HUES6 (cell line): ENCODE measurements at regions not wholly inside any gene's neighbourhood (a gene's known extent, or its start where the extent isn't known, plus 50 kb on each side); places are given as distances from the start of the nearest gene placed in this dataset.

ENCODE experiments used
- H3K27ac ChIP-seq: 2 replicates; pipeline ENCODE4 v1.7.0; 2013; ENCODE audit warnings: low read depth, mild to moderate bottlenecking, low read length, inconsistent platforms
- H3K27me3 ChIP-seq: 2 replicates; pipeline ENCODE4 v1.6.1; 2013; ENCODE audit warnings: low read length; ENCODE audit not compliant: control insufficient read depth, insufficient read depth
- H3K36me3 ChIP-seq: 2 replicates; pipeline ENCODE4 v1.6.1; 2013; ENCODE audit warnings: low read length; ENCODE audit not compliant: control insufficient read depth, insufficient read depth
- H3K4me1 ChIP-seq: 2 replicates; pipeline ENCODE4 v1.6.1; 2013; ENCODE audit warnings: low read length; ENCODE audit not compliant: control insufficient read depth, insufficient read depth
- H3K4me3 ChIP-seq: 2 replicates; pipeline ENCODE4 v1.5.1; 2013; ENCODE audit warnings: low read depth, low read length
- H3K9ac ChIP-seq: one replicate; pipeline ENCODE4 v1.6.1; 2013; ENCODE audit warnings: mild to moderate bottlenecking, low read length
- H3K9me3 ChIP-seq: 2 replicates; pipeline ENCODE4 v1.6.1; 2013; ENCODE audit warnings: low read depth, low read length; ENCODE audit not compliant: control insufficient read depth, insufficient read depth

- Histone ChIP-seq H3K4me1 (no peaks in the 10 kb centered on the region), H3K9me3 (no peaks in the 10 kb centered on the region), H3K4me3 (no peak overlapping the region), H3K27ac (no peak overlapping the region), H3K36me3 (no peaks in the 10 kb centered on the region), H3K27me3 (peaks cover 20% of the 10 kb centered on the region; the same call in 1 of the 2 replicates), H3K9ac (no peak overlapping the region)
These were observed 194.9 kb upstream of the RPS6KA3 start for GRCh38 chrX:20461576-20461975.

- no peak overlapping the region for H3K27ac ChIP-seq
- H3K27me3 ChIP-seq: peaks cover 20% of the 10 kb centered on the region; the same call in 1 of the 2 replicates
- H3K36me3 ChIP-seq: no peaks in the 10 kb centered on the region
These were observed 194.3 kb upstream of the RPS6KA3 start for GRCh38 chrX:20461002-20461401.

GRCh38 chrX:20459410-20460350 is 193.0 kb upstream of the RPS6KA3 start:
- no peak overlapping the region for H3K4me3 ChIP-seq
- H3K27ac ChIP-seq: no peak overlapping the region
- H3K9ac ChIP-seq: no peak overlapping the region
- no peaks in the 10 kb centered on the region for H3K9me3 ChIP-seq
- H3K27me3 ChIP-seq: peaks cover 18% of the 10 kb centered on the region; the same call in 1 of the 2 replicates
- no peaks in the 10 kb centered on the region for H3K4me1 ChIP-seq
- no peaks in the 10 kb centered on the region for H3K36me3 ChIP-seq

More at GRCh38 chrX:20461002-20461401, 194.3 kb upstream of the RPS6KA3 start:
- no peaks in the 10 kb centered on the region for H3K4me1 ChIP-seq
- H3K4me3 ChIP-seq: no peak overlapping the region
- no peaks in the 10 kb centered on the region for H3K9me3 ChIP-seq
- H3K9ac ChIP-seq: no peak overlapping the region

DNA sequence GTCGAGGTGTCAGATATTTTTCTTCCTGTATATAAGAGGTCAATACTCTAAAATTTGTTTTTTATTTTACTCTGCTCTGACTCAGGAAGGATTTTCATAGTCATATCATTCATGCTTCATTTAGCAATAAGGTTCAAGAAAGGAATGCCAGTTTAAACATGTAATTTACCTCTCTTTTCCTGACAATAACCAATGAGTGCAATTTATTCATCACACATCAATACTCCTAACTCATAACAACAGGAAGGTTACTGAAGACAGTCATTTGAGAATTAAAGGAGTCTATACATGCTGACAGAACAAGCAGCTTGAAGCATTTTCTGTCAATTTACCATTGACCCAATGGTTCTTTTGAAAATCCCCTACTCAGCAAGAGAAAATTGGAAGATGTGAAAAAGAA is 190.3 kb upstream of the RPS6KA3 start:
- Histone ChIP-seq H3K9ac (no peak overlapping the region), H3K9me3 (no peaks in the 10 kb centered on the region)

DNA sequence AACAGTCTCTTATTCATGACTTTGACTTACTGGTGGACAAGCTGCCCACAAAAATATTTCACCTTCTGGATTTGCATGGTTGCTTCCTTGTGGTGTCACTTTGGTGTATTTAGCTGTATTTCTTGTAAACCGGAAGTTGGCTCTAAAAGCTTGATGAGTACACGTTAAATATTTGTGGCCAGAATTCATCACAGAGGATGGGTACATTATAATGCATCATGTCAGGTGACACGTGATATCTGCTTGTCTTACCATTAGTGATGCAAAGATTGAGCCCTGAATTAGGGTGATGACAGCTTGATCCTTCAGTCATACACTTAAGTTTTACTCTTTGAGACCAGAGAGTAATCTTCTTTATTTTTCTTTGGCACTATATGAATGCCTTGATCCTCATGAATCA is 188.3 kb upstream of the RPS6KA3 start:
- Histone ChIP-seq H3K27ac (no peak overlapping the region), H3K4me1 (no peaks in the 10 kb centered on the region; the same call in 1 of the 2 replicates), H3K9ac (no peak overlapping the region), H3K27me3 (peaks cover 9% of the 10 kb centered on the region; the same call in 1 of the 2 replicates), H3K4me3 (no peak overlapping the region), H3K36me3 (no peaks in the 10 kb centered on the region), H3K9me3 (no peaks in the 10 kb centered on the region)

More for the DNA sequence above, 190.3 kb upstream of the RPS6KA3 start:
- Histone ChIP-seq H3K27me3 (peaks cover 9% of the 10 kb centered on the region; the same call in 1 of the 2 replicates), H3K4me3 (no peak overlapping the region), H3K27ac (no peak overlapping the region), H3K4me1 (no peaks in the 10 kb centered on the region; the same call in 1 of the 2 replicates), H3K36me3 (no peaks in the 10 kb centered on the region)

DNA sequence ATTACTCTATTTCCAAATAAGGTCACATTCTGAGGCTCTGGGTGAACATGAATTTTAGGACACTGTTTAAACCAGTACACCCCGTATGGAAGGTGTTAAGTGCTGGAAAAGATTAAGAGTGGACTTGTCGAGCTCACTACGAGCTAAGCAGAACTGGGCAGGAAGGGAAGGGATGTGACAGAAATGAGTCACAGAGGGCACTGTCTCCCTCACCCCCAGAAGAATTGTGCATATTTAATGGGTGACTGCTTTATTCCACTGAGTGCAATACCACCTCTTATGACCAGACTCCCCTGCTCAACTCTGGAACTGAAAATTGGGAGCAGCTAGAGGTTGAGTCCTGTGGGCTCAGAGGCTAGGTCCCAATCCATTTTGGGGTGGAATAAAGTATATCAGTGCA is 187.4 kb upstream of the RPS6KA3 start:
- Histone ChIP-seq H3K27me3 (peaks cover 12% of the 10 kb centered on the region; the same call in 1 of the 2 replicates), H3K4me1 (no peaks in the 10 kb centered on the region; the same call in 1 of the 2 replicates), H3K4me3 (no peak overlapping the region), H3K27ac (no peak overlapping the region), H3K9me3 (no peaks in the 10 kb centered on the region), H3K36me3 (no peaks in the 10 kb centered on the region), H3K9ac (no peak overlapping the region)

GRCh38 chrX:20452487-20452886 is 185.8 kb upstream of the RPS6KA3 start:
- no peak overlapping the region for H3K27ac ChIP-seq
- H3K9ac ChIP-seq: no peak overlapping the region
- H3K27me3 ChIP-seq: peaks cover 19% of the 10 kb centered on the region; the same call in 1 of the 2 replicates
- no peaks in the 10 kb centered on the region for H3K36me3 ChIP-seq
- no peaks in the 10 kb centered on the region for H3K9me3 ChIP-seq
- H3K4me1 ChIP-seq: no peaks in the 10 kb centered on the region; the same call in 1 of the 2 replicates
- no peak overlapping the region for H3K4me3 ChIP-seq

DNA sequence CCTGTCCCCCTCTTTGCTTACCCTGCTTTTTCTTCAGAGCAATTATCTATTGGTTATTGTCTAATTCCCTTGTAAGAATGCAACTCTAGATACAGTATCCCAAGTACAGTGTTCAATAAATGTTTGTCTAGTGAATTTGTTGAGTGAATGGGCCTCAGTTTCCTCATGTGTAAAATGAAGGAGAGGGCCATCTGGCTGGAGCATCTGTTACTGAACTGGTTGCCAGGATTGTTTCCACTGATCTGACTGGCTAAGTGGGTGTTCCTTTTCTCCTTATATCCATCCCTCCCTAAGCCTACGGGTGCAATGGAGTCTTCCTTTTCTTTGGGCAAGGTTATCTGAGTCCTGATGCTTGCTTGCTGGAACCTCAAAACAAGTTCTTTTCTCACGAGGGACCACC is 185.2 kb upstream of the RPS6KA3 start:
- Histone ChIP-seq H3K36me3 (no peaks in the 10 kb centered on the region), H3K27ac (no peak overlapping the region), H3K4me3 (no peak overlapping the region), H3K9me3 (no peaks in the 10 kb centered on the region), H3K27me3 (peaks cover 24% of the 10 kb centered on the region; the same call in 1 of the 2 replicates), H3K9ac (no peak overlapping the region), H3K4me1 (no peaks in the 10 kb centered on the region; the same call in 1 of the 2 replicates)

DNA sequence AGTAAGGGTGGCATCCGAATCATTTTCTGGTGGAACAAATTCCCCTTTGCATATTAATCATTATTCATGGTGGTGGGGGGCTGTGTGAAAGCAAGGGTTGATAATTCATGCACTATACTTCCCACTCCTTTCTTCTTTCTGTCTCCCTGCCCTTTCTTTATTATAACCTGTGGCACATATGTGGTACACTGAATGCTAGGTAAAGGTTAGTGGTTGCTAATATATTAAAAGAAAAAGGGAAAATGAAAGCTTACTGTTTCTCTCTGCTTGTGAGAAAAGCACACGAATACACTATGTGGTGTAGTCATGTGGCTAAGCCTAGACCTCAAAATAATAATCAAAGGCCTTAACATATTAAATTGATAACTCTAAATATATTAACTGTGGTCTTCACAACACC is 178.4 kb upstream of the RPS6KA3 start:
- H3K27me3 ChIP-seq: peaks cover 22% of the 10 kb centered on the region; the same call in 1 of the 2 replicates
- H3K4me3 ChIP-seq: no peak overlapping the region
- H3K4me1 ChIP-seq: peaks cover 2% of the 10 kb centered on the region; the same call in 1 of the 2 replicates
- no peak overlapping the region for H3K9ac ChIP-seq
- H3K27ac ChIP-seq: no peak overlapping the region
- H3K36me3 ChIP-seq: no peaks in the 10 kb centered on the region
- H3K9me3 ChIP-seq: no peaks in the 10 kb centered on the region

DNA sequence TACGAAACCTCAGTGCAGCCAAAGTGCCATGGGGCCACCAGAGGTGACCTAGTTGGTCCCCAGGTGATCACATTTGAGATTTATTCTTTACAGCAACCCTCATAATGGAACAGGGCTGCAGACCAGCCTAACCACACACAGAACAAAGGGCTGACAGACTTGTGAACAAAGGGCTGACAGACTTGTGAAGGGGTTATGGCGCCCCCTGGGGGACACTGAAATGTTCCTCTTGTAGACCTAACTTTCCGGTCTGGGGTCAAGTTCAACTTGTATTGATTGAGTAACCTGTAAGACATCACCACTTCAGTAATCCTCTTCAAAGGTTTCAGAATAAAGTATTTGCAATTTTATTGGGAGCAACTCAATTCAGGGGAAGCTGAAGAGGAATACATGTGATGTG is 175.9 kb upstream of the RPS6KA3 start:
- Histone ChIP-seq H3K9me3 (no peaks in the 10 kb centered on the region), H3K27me3 (peaks cover 11% of the 10 kb centered on the region; the same call in 1 of the 2 replicates), H3K27ac (no peak overlapping the region), H3K4me1 (peaks cover 2% of the 10 kb centered on the region; the same call in 1 of the 2 replicates), H3K36me3 (no peaks in the 10 kb centered on the region), H3K9ac (no peak overlapping the region), H3K4me3 (no peak overlapping the region)

DNA sequence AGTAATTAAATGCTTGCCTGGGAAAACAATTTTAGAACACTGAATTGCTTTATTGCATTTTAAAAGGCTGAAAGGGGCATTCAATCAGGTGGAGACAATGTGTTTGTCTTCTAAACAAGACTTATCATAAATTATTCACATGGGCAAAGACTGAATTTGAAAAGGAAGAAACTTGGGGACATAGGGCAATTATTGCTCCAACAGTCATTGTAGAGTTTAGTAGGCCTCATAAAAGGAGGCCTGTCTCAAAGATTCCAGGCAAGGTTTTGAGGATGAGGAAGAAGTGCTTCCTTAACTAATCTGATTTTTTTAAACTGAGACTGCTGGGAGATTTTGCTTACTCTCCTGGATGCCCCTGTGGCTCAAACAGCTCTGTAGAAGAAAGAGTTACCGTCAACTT is 174.4 kb upstream of the RPS6KA3 start:
- H3K4me1 ChIP-seq: peaks cover 2% of the 10 kb centered on the region; the same call in 1 of the 2 replicates
- no peak overlapping the region for H3K27ac ChIP-seq
- no peaks in the 10 kb centered on the region for H3K36me3 ChIP-seq
- H3K27me3 ChIP-seq: peaks cover 2% of the 10 kb centered on the region; the same call in 1 of the 2 replicates
- H3K9me3 ChIP-seq: no peaks in the 10 kb centered on the region
- H3K4me3 ChIP-seq: no peak overlapping the region
- no peak overlapping the region for H3K9ac ChIP-seq
